ENCODE measurements at regions not wholly inside any gene's neighbourhood (a gene's known extent, or its start where the extent isn't known, plus 50 kb on each side); places are given as distances from the start of the nearest gene placed in this dataset.

DNA sequence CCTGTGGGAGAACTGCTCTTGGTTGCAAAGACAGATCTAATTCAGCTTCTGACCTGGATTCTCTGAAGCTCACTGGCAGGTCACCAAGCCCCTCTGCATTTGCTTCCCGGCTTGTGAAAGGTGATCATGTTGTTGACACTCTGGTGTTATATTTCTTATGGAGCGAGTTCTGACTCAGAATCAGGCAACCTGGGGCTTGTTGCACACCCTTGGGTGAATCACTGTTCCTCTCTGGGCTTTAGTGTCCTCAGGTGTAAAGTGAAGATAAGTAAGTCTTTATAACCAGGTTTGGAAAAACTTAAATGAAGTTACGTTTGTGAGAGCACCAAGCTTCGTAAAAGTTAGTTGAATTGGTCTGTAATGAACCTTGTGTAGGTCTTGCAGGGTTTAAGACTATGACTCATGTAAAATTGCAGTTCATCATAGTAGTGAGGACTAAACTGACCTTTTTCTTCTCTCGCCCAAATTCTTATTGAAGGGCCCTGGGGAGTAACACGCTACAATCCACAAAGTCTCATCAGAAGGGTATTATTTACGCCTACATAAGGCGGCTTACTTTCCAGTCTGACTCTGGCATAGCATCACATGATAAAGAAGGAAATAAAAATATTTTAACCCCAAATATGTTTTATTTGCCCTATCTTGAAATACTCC lies 218.6 kb downstream of the TMEM38B start:
- TF ChIP-seq, protein P1, sequence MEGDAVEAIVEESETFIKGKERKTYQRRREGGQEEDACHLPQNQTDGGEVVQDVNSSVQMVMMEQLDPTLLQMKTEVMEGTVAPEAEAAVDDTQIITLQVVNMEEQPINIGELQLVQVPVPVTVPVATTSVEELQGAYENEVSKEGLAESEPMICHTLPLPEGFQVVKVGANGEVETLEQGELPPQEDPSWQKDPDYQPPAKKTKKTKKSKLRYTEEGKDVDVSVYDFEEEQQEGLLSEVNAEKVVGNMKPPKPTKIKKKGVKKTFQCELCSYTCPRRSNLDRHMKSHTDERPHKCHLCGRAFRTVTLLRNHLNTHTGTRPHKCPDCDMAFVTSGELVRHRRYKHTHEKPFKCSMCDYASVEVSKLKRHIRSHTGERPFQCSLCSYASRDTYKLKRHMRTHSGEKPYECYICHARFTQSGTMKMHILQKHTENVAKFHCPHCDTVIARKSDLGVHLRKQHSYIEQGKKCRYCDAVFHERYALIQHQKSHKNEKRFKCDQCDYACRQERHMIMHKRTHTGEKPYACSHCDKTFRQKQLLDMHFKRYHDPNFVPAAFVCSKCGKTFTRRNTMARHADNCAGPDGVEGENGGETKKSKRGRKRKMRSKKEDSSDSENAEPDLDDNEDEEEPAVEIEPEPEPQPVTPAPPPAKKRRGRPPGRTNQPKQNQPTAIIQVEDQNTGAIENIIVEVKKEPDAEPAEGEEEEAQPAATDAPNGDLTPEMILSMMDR (IDR thresholded peaks at IDR 0.05), result no peak
- no peak for TF ChIP-seq POLR2A (IDR thresholded peaks at IDR 0.05)
